GM13976 (cell line): ENCODE measurements at regions not wholly inside any gene's neighbourhood (a gene's known extent, or its start where the extent isn't known, plus 50 kb on each side); places are given as distances from the start of the nearest gene placed in this dataset.

ENCODE experiments used
- DNase-seq: peaks from one replicate; pipeline ENCODE4 v3.0.0; 2012; ENCODE audit warnings: low spot score
- CTCF ChIP-seq: IDR thresholded peaks from 2 replicates; pipeline ENCODE4 v1.5.1; 2012; ENCODE audit warnings: borderline replicate concordance, mild to moderate bottlenecking; ENCODE audit not compliant: insufficient read depth; ENCODE audit errors: extremely low read depth, missing control alignments, control extremely low read depth
- in situ Hi-C: fragments of 300-500 bp; cut with MboI; formaldehyde crosslinking; loops from one replicate; pipeline ENCODE4 v1.12.0; 2022; ENCODE audit warnings: low sequenced_read_pairs, mixed read lengths, inconsistent platforms; ENCODE audit not compliant: unreplicated experiment

- DNase-seq, result no peak
- no peak for TF ChIP-seq CTCF
- in situ Hi-C loops, result no loop called here
These were observed 264.5 kb upstream of the RASGRP1 start for GRCh38 chr15:38829086-38829485.

- TF ChIP-seq CTCF, result no peak
- no peak for DNase-seq
These were observed 277.6 kb upstream of the RASGRP1 start for GRCh38 chr15:38842226-38842625.

GRCh38 chr15:38843051-38843501 is 278.5 kb upstream of the RASGRP1 start:
- in situ Hi-C loops, result no loop called here
- TF ChIP-seq CTCF, result no peak
- no peak for DNase-seq

More at GRCh38 chr15:38842226-38842625, 277.6 kb upstream of the RASGRP1 start:
- in situ Hi-C loops, result no loop called here

GRCh38 chr15:38843736-38844590 is 279.3 kb upstream of the RASGRP1 start:
- in situ Hi-C loops, result no loop called here
- no peak for TF ChIP-seq CTCF
- DNase-seq, result no peak

- DNase-seq, result no peak
- TF ChIP-seq CTCF, result no peak
- in situ Hi-C loops, result no loop called here
These were observed 280.1 kb upstream of the RASGRP1 start for GRCh38 chr15:38844736-38845135.

- DNase-seq, result no peak
- TF ChIP-seq CTCF, result no peak
- in situ Hi-C loops, result no loop called here
These were observed 281.7 kb upstream of the RASGRP1 start for GRCh38 chr15:38846346-38846745.
